Neuronal stem cell (in vitro differentiated cells): ENCODE measurements at regions not wholly inside any gene's neighbourhood (a gene's known extent, or its start where the extent isn't known, plus 50 kb on each side); places are given as distances from the start of the nearest gene placed in this dataset.

Experiments used
- DNase-seq: peaks from one replicate; pipeline ENCODE4 v3.0.0-alpha.2; 2013; ENCODE audit warnings: low spot score
- H2AFZ ChIP-seq: one replicate; pipeline ENCODE4 v1.6.1; 2013; ENCODE audit warnings: mild to moderate bottlenecking, low read length, inconsistent platforms
- H2AK5ac ChIP-seq: 2 replicates; pipeline ENCODE4 v1.6.1; 2013; ENCODE audit warnings: low read depth, mild to moderate bottlenecking, inconsistent platforms, low read length, moderate library complexity, mixed read lengths
- H2BK120ac ChIP-seq: 2 replicates; pipeline ENCODE4 v1.6.1; 2013; ENCODE audit warnings: low read depth, mild to moderate bottlenecking, inconsistent platforms, low read length, moderate library complexity, mixed read lengths
- H2BK12ac ChIP-seq: one replicate; pipeline ENCODE4 v1.6.1; 2013; ENCODE audit warnings: low read length, inconsistent platforms
- H2BK15ac ChIP-seq: 2 replicates; pipeline ENCODE4 v1.6.1; 2013; ENCODE audit warnings: mild to moderate bottlenecking, low read length, inconsistent platforms, mixed read lengths
- H2BK5ac ChIP-seq: one replicate; pipeline ENCODE4 v1.6.1; 2013; ENCODE audit warnings: inconsistent platforms, mild to moderate bottlenecking, low read length, moderate library complexity
- H3K14ac ChIP-seq: one replicate; pipeline ENCODE4 v1.6.1; 2013; ENCODE audit warnings: low read length, inconsistent platforms
- H3K18ac ChIP-seq: 2 replicates; pipeline ENCODE4 v1.6.1; 2013; ENCODE audit warnings: low read length, inconsistent platforms
- H3K23ac ChIP-seq: 2 replicates; pipeline ENCODE4 v1.6.1; 2013; ENCODE audit warnings: low read depth, mild to moderate bottlenecking, mixed read lengths, low read length, inconsistent platforms; ENCODE audit not compliant: poor library complexity
- H3K27ac ChIP-seq: replicated peaks from 3 replicates; pipeline ENCODE4 v1.5.1; 2013; ENCODE audit warnings: low read length, inconsistent platforms
- H3K27me3 ChIP-seq, 3 experiments: 2 replicates each; pipeline ENCODE4 v1.6.1; 2013; ENCODE audit warnings: low read length in 3 of 3, mild to moderate bottlenecking in 2 of 3, inconsistent platforms in 1 of 3, low read depth in 1 of 3, mixed read lengths in 1 of 3, moderate library complexity in 1 of 3; ENCODE audit not compliant: control insufficient read depth in 3 of 3, insufficient read depth in 3 of 3
- H3K36me3 ChIP-seq, 2 donors: replicated peaks in 1 of 2; 2 replicates each; pipeline ENCODE4 v1.6.1; 2013; ENCODE audit warnings: low read length in 2 of 2; ENCODE audit not compliant: control insufficient read depth in 2 of 2, insufficient read depth in 2 of 2
- H3K4ac ChIP-seq: 2 replicates; pipeline ENCODE4 v1.6.1; 2013; ENCODE audit warnings: inconsistent platforms, mild to moderate bottlenecking, low read length, moderate library complexity
- H3K4me1 ChIP-seq, 2 donors: 1 replicate in 1 of 2; 2 replicates in 1 of 2; pipeline ENCODE4 v1.6.1; 2013; ENCODE audit warnings: low read length in 2 of 2, low read depth in 1 of 2; ENCODE audit not compliant: control insufficient read depth in 2 of 2, insufficient read depth in 1 of 2
- H3K4me2 ChIP-seq: one replicate; pipeline ENCODE4 v1.6.1; 2013; ENCODE audit warnings: mild to moderate bottlenecking, low read length, inconsistent platforms; ENCODE audit not compliant: insufficient read depth, poor library complexity, severe bottlenecking
- H3K4me3 ChIP-seq, 2 donors: 2 replicates each; pipeline ENCODE4 v1.5.1; 2013; ENCODE audit warnings: low read length in 2 of 2, mild to moderate bottlenecking in 2 of 2, inconsistent platforms in 1 of 2, moderate library complexity in 1 of 2
- H3K79me1 ChIP-seq: one replicate; pipeline ENCODE4 v1.6.1; 2013; ENCODE audit warnings: low read depth, mild to moderate bottlenecking, inconsistent platforms, low read length, moderate library complexity
- H3K9ac ChIP-seq: one replicate; pipeline ENCODE4 v1.6.1; 2013; ENCODE audit warnings: mild to moderate bottlenecking, low read depth, low read length, inconsistent platforms; ENCODE audit not compliant: poor library complexity
- H3K9me3 ChIP-seq, 2 donors: replicated peaks in 1 of 2; 2 replicates each; pipeline versions ENCODE3 to v1.6.1; 2013; ENCODE audit warnings: low read length in 2 of 2, mild to moderate bottlenecking in 2 of 2, inconsistent platforms in 1 of 2, low read depth in 1 of 2, mixed read lengths in 1 of 2, moderate library complexity in 1 of 2; ENCODE audit not compliant: control insufficient read depth in 2 of 2, insufficient read depth in 1 of 2
- H4K8ac ChIP-seq: one replicate; pipeline ENCODE4 v1.6.1; 2013; ENCODE audit warnings: low read depth, mild to moderate bottlenecking, inconsistent platforms, low read length, moderate library complexity
- H4K91ac ChIP-seq: one replicate; pipeline ENCODE4 v1.6.1; 2013; ENCODE audit warnings: low read length, low read depth, mild to moderate bottlenecking, inconsistent platforms; ENCODE audit not compliant: poor library complexity
- WGBS, 2 donors: extraction: QIAGEN DNeasy Blood & Tissue Kit; methylation state at CpG; one replicate each; pipeline ENCODE4 v1.1.7; 2013; ENCODE audit warnings: missing lambda C conversion rate in 2 of 2, mixed read lengths in 1 of 2; ENCODE audit not compliant: insufficient read length in 2 of 2, insufficient replicate concordance in 1 of 2; ENCODE audit errors: extremely low coverage in 2 of 2; 5-methylcytosine and 5-hydroxymethylcytosine counted together

DNA sequence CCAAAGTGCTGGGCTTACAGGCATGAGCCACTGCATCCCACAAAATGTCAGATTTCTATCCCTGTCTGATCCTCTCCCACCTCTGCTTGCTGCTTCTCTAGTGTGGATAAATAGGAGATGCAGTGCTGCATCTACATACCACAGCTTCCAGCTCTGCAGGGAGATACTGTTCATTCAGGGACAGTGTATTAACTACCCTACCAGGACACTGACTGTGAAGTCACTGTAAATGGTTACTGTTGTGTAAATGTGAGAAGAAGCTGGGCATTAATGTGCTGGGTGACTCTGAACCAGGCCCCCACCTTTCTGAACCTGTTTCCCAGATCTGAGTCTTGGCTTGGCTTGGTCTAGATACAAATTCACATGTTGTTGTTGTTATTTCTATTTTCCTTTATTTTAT lies 488.6 kb upstream of the SULF2 start:
- Histone ChIP-seq H2AK5ac (no peak overlapping the region), H2BK120ac (no peak overlapping the region)

DNA sequence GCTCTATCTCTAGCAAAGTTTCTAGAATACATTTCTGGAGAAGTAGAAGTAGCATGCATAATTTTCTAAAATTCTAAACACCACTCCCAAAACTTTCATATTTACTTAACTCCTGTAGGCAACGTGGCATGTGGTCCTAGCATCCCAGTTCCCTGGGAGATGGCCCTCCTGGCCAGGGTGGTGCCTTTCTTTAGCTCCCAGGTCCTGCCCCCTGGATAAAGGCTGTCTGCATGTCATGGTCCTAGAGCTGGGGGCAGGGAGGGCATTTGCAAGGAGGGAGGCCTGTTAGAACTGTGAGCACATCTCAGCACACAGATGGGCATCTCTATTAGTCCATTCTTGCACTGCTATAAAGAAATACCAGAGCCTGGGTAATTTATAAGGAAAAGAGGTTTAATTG lies 485.6 kb upstream of the SULF2 start:
- Histone ChIP-seq H3K14ac (no peak overlapping the region), H2BK15ac (no peak overlapping the region), H4K8ac (no peak overlapping the region), H3K23ac (no peak overlapping the region), H3K4ac (no peak overlapping the region), H2AK5ac (no peak overlapping the region), H2BK5ac (no peak overlapping the region), H3K4me2 (no peak overlapping the region), H3K9me3 (peaks cover 0 to 2% of the 10 kb centered on the region in 2 donors), H4K91ac (no peak overlapping the region), H2AFZ (no peak overlapping the region), H3K18ac (no peak overlapping the region), H3K4me3 (no peak overlapping the region), H3K9ac (no peak overlapping the region), H3K27me3 (peaks cover 0 to 4% (median 0%) of the 10 kb centered on the region in 3 experiments), H3K27ac (no peak overlapping the region), H2BK120ac (no peak overlapping the region), H3K4me1 (peaks cover 5 to 8% of the 10 kb centered on the region in 2 donors), H2BK12ac (no peak overlapping the region), H3K79me1 (no peaks in the 10 kb centered on the region), H3K36me3 (no peaks in the 10 kb centered on the region)
- DNase-seq: no peak
- WGBS, 2 donors: no CpG with 5 or more reads among the region's 1 CpG

More for the DNA sequence above, 488.6 kb upstream of the SULF2 start:
- Histone ChIP-seq H3K4ac (no peak overlapping the region), H3K9ac (no peak overlapping the region), H3K4me2 (no peak overlapping the region), H3K18ac (no peak overlapping the region), H2BK5ac (no peak overlapping the region), H2BK15ac (no peak overlapping the region), H4K8ac (no peak overlapping the region), H3K27me3 (peaks cover 0 to 4% (median 0%) of the 10 kb centered on the region in 3 experiments), H2AFZ (no peak overlapping the region), H2BK12ac (no peak overlapping the region), H3K4me3 (no peak overlapping the region), H4K91ac (no peak overlapping the region), H3K23ac (no peak overlapping the region), H3K14ac (no peak overlapping the region), H3K36me3 (no peaks in the 10 kb centered on the region), H3K9me3 (peaks cover 0 to 2% of the 10 kb centered on the region in 2 donors), H3K4me1 (peaks cover 12 to 17% of the 10 kb centered on the region in 2 donors), H3K79me1 (no peaks in the 10 kb centered on the region), H3K27ac (no peak overlapping the region)
- DNase-seq: no peak

DNA sequence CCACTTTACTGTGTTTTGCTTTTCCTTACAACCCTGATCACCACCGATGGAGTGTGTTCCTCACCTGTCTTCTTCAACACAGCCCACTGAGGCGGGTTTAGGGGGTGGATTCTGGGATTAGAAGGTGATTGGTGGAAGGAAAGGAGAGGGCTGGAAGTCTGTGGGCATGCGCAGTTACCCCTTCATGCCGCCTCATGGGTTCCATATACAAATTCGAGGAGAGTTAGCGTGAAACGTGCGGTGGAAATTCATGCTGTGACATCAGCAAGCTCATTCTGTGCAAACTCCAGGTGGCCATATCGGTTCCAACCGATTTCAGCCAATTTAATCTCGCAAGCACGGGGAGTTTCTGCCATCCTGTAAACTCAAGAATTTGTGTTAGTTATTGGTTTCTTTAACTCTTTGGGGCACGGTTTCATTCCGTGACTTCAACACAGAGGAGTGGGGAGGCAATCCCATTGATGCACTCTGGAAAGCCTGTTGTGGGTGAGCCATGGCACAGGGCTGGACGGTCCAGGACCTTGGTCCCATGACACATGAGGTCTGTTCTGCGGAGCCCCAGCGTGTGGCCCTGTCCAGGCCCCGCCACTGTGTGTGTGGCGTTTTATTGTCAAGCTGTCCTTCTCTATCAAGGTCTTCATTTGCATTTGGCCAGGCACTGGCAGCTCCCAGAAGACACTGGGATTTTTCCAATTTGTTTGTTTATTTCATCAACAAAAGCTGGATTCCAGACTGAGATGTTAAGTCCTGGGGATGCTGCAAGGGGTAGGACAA lies 482.8 kb upstream of the SULF2 start:
- Histone ChIP-seq H2BK12ac (no peak overlapping the region), H3K27me3 (peaks cover 0 to 11% (median 0%) of the 10 kb centered on the region in 3 experiments), H3K23ac (no peak overlapping the region), H3K4me1 (no peaks in the 10 kb centered on the region), H2AFZ (no peak overlapping the region), H2BK120ac (no peak overlapping the region), H3K4ac (no peak overlapping the region), H3K79me1 (no peaks in the 10 kb centered on the region), H3K9ac (no peak overlapping the region), H3K18ac (no peak overlapping the region), H3K4me3 (no peak overlapping the region), H3K4me2 (no peak overlapping the region), H3K9me3 (no peaks in the 10 kb centered on the region), H4K91ac (no peak overlapping the region), H3K14ac (no peak overlapping the region), H4K8ac (no peak overlapping the region), H3K27ac (no peak overlapping the region), H3K36me3 (no peaks in the 10 kb centered on the region), H2BK5ac (no peak overlapping the region), H2BK15ac (no peak overlapping the region), H2AK5ac (no peak overlapping the region)
- DNase-seq: no peak
- WGBS, 2 donors: no CpG with 5 or more reads among the region's 19 CpGs

DNA sequence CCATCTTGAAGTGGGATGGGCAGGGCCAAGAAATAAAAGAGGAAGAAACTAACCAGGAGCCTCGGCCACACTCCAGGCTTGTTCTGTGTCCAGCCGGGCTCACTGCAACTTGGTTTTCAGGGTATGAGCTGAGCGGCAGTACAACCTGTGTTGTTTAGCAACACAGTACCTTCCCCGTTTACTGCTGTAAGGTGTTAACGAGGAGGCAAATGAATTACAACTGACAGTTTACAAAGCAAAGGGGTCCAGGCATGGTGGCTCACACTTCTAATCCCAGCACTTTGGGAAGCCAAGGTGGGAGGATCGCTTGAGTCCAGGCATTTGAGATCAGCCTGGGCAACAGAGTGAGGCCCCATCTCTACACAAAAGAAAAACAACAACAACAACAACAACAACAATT lies 481.3 kb upstream of the SULF2 start:
- Histone ChIP-seq H3K4me3 (no peak overlapping the region), H3K9ac (no peak overlapping the region), H3K79me1 (no peaks in the 10 kb centered on the region), H3K27me3 (peaks cover 0 to 11% (median 0%) of the 10 kb centered on the region in 3 experiments), H4K8ac (no peak overlapping the region), H2AFZ (no peak overlapping the region), H4K91ac (no peak overlapping the region), H3K23ac (no peak overlapping the region), H2BK5ac (no peak overlapping the region), H3K18ac (no peak overlapping the region), H2BK120ac (no peak overlapping the region), H3K9me3 (no peaks in the 10 kb centered on the region), H3K14ac (no peak overlapping the region), H3K36me3 (no peaks in the 10 kb centered on the region), H2BK12ac (no peak overlapping the region), H2BK15ac (no peak overlapping the region), H3K27ac (no peak overlapping the region), H3K4me2 (no peak overlapping the region), H2AK5ac (no peak overlapping the region), H3K4me1 (no peaks in the 10 kb centered on the region), H3K4ac (no peak overlapping the region)
- DNase-seq: no peak
- WGBS, 2 donors: no CpG with 5 or more reads among the region's 6 CpGs
